ENCODE measurements at regions not wholly inside any gene's neighbourhood (a gene's known extent, or its start where the extent isn't known, plus 50 kb on each side); places are given as distances from the start of the nearest gene placed in this dataset.

DNA sequence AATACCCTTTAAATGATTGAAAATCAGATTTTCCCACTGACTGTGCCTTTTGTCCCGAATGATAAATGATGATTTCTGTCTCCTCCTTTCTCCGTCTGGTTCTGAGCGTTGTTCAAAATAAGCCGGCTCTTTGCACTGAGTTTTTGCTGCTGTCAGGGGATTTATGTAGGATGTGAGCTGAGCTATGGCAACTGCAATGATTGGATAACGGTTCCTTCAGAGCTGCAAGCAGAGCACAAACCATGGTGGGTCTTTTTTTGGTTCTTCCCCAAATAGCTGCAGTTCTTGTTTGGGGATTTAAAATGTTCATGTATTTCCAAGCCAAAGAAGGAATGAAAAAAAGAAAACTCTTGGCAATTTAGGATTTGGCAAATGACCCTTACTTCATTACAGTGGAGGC lies 124.5 kb upstream of the CASK start:
- H3K27me3 Mint-ChIP-seq (ENCODE audit: low read depth, unreplicated experiment) = peaks cover 2% of the 10 kb centered on the region
- H4K20me1 ChIP-seq (ENCODE audit: insufficient read depth, low read length) = no peaks in the 10 kb centered on the region
- no peaks in the 10 kb centered on the region for H3K4me1 ChIP-seq (ENCODE audit: insufficient read depth, low read length)
- H3K36me3 Mint-ChIP-seq (ENCODE audit: low read depth, unreplicated experiment) = peaks cover 1% of the 10 kb centered on the region
- DNase-seq (ENCODE audit: low read depth) (no peak), FAIRE-seq (no peak)
- H3K27ac ChIP-seq (ENCODE audit: low read depth, low read length) = no peak overlapping the region
- H3K9me3 Mint-ChIP-seq (ENCODE audit: unreplicated experiment) = no peaks in the 10 kb centered on the region
- H3K27ac Mint-ChIP-seq (ENCODE audit: unreplicated experiment) = no peak overlapping the region
- no peaks in the 10 kb centered on the region for H3K4me1 Mint-ChIP-seq (ENCODE audit: low read depth, unreplicated experiment)
- H3K79me2 ChIP-seq (ENCODE audit: insufficient read depth, low read length) = no peaks in the 10 kb centered on the region
- no peak overlapping the region for H3K4me3 ChIP-seq (ENCODE audit: insufficient read depth, low read depth, low read length)
- H2AFZ ChIP-seq (ENCODE audit: low read depth, low read length) = no peak overlapping the region
- no peak for TF ChIP-seq EZH2 (IDR thresholded peaks at IDR 0.05; ENCODE audit: insufficient read depth, low read length)
- TF ChIP-seq, protein P1, sequence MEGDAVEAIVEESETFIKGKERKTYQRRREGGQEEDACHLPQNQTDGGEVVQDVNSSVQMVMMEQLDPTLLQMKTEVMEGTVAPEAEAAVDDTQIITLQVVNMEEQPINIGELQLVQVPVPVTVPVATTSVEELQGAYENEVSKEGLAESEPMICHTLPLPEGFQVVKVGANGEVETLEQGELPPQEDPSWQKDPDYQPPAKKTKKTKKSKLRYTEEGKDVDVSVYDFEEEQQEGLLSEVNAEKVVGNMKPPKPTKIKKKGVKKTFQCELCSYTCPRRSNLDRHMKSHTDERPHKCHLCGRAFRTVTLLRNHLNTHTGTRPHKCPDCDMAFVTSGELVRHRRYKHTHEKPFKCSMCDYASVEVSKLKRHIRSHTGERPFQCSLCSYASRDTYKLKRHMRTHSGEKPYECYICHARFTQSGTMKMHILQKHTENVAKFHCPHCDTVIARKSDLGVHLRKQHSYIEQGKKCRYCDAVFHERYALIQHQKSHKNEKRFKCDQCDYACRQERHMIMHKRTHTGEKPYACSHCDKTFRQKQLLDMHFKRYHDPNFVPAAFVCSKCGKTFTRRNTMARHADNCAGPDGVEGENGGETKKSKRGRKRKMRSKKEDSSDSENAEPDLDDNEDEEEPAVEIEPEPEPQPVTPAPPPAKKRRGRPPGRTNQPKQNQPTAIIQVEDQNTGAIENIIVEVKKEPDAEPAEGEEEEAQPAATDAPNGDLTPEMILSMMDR (IDR thresholded peaks at IDR 0.05; ENCODE audit: insufficient read depth, low read depth, low read length) = no peak
- H3K4me3 Mint-ChIP-seq (ENCODE audit: unreplicated experiment) = no peak overlapping the region
- no peaks in the 10 kb centered on the region for H3K27me3 ChIP-seq (ENCODE audit: insufficient read depth, low read length)
- H3K36me3 ChIP-seq (ENCODE audit: insufficient read depth, low read length) = no peaks in the 10 kb centered on the region
- no peak overlapping the region for H3K9ac ChIP-seq (ENCODE audit: low read length)
- no peaks in the 10 kb centered on the region for H3K9me3 ChIP-seq (ENCODE audit: insufficient read depth, low read depth, low read length)
- no peak overlapping the region for H3K4me2 ChIP-seq (ENCODE audit: low read length)

DNA sequence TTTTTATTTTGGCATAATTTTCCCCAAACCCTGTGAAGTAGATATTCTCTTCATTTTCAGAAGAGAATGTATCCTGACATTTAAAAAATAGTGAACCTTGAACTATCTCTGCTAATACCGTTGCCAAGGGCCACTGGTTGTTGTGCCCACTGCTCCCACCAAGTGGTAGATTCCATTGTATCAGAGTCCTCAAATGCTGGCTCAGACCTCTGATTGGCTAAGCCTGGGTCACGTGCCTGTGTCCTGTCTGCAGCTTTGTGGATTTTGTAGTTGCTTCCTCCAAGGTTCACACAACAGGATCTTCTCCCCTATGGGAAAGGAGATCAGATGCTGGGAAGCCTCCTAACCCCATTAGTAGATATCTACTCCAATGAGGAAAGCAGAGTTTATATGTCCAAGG lies 104.8 kb upstream of the CASK start:
- H3K27ac ChIP-seq (ENCODE audit: low read depth, low read length) = no peak overlapping the region
- Mint-ChIP-seq H3K4me3 (ENCODE audit: unreplicated experiment) (no peak overlapping the region), H3K36me3 (ENCODE audit: low read depth, unreplicated experiment) (no peaks in the 10 kb centered on the region), H3K27me3 (ENCODE audit: low read depth, unreplicated experiment) (no peaks in the 10 kb centered on the region), H3K9me3 (ENCODE audit: unreplicated experiment) (no peaks in the 10 kb centered on the region), H3K4me1 (ENCODE audit: low read depth, unreplicated experiment) (no peaks in the 10 kb centered on the region), H3K27ac (ENCODE audit: unreplicated experiment) (no peak overlapping the region)
- H4K20me1 ChIP-seq (ENCODE audit: insufficient read depth, low read length) = no peaks in the 10 kb centered on the region
- no peak overlapping the region for H2AFZ ChIP-seq (ENCODE audit: low read depth, low read length)
- no peaks in the 10 kb centered on the region for H3K27me3 ChIP-seq (ENCODE audit: insufficient read depth, low read length)
- TF ChIP-seq, protein P1 (IDR thresholded peaks at IDR 0.05; ENCODE audit: insufficient read depth, low read depth, low read length) = no peak
- TF ChIP-seq EZH2 (IDR thresholded peaks at IDR 0.05; ENCODE audit: insufficient read depth, low read length) = no peak
- DNase-seq (ENCODE audit: low read depth) (no peak), FAIRE-seq (peak; percentile 26)
- no peaks in the 10 kb centered on the region for H3K79me2 ChIP-seq (ENCODE audit: insufficient read depth, low read length)
- no peak overlapping the region for H3K9ac ChIP-seq (ENCODE audit: low read length)
- H3K4me3 ChIP-seq (ENCODE audit: insufficient read depth, low read depth, low read length) = no peak overlapping the region
- no peaks in the 10 kb centered on the region for H3K4me1 ChIP-seq (ENCODE audit: insufficient read depth, low read length)
- no peak overlapping the region for H3K4me2 ChIP-seq (ENCODE audit: low read length)
- no peaks in the 10 kb centered on the region for H3K36me3 ChIP-seq (ENCODE audit: insufficient read depth, low read length)
- H3K9me3 ChIP-seq (ENCODE audit: insufficient read depth, low read depth, low read length) = no peaks in the 10 kb centered on the region

DNA sequence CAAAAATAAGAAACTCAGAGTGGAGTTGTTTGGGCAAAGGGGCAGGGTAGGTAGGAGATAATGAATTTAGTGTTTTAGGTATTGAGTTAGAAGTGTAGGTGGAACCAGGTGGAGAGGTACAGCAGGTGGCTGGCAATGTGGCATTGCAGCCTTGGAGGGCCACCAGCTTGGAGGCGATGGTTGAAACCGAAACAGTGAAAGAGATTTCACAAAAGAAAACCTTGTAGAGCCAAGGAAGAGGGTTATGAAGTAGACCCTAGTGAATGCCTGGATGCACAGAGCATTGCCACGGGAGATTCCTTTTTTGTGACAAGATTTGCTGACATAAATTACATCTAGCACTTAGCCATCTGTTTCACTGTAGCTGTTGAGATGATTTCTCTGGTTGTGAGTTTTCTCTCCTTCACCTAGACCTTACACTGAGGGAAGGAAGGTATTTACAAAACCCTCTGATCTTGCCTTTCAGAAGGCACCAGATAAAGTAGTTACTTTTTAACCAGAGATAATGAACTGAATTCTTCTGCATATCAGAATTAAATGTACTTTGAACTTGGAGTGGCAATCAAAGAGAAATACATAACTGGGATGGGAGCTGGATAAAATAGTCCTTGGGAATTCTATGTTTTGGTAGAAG lies 104.1 kb upstream of the CASK start:
- no peaks in the 10 kb centered on the region for H3K36me3 Mint-ChIP-seq (ENCODE audit: low read depth, unreplicated experiment)
- Histone ChIP-seq H3K27me3 (ENCODE audit: insufficient read depth, low read length) (no peaks in the 10 kb centered on the region), H2AFZ (ENCODE audit: low read depth, low read length) (no peak overlapping the region), H3K9me3 (ENCODE audit: insufficient read depth, low read depth, low read length) (no peaks in the 10 kb centered on the region), H3K27ac (ENCODE audit: low read depth, low read length) (no peak overlapping the region), H3K79me2 (ENCODE audit: insufficient read depth, low read length) (no peaks in the 10 kb centered on the region), H3K4me3 (ENCODE audit: insufficient read depth, low read depth, low read length) (no peak overlapping the region), H3K4me2 (ENCODE audit: low read length) (no peak overlapping the region), H4K20me1 (ENCODE audit: insufficient read depth, low read length) (no peaks in the 10 kb centered on the region), H3K9ac (ENCODE audit: low read length) (no peak overlapping the region), H3K36me3 (ENCODE audit: insufficient read depth, low read length) (no peaks in the 10 kb centered on the region), H3K4me1 (ENCODE audit: insufficient read depth, low read length) (no peaks in the 10 kb centered on the region)
- H3K9me3 Mint-ChIP-seq (ENCODE audit: unreplicated experiment) = no peaks in the 10 kb centered on the region
- DNase-seq (ENCODE audit: low read depth) = no peak
- no peak for TF ChIP-seq EZH2 (IDR thresholded peaks at IDR 0.05; ENCODE audit: insufficient read depth, low read length)
- TF ChIP-seq, protein P1 (IDR thresholded peaks at IDR 0.05; ENCODE audit: insufficient read depth, low read depth, low read length) = no peak
- no peaks in the 10 kb centered on the region for H3K27me3 Mint-ChIP-seq (ENCODE audit: low read depth, unreplicated experiment)
- H3K4me3 Mint-ChIP-seq (ENCODE audit: unreplicated experiment) = no peak overlapping the region
- peak; percentile 45 for FAIRE-seq
- no peaks in the 10 kb centered on the region for H3K4me1 Mint-ChIP-seq (ENCODE audit: low read depth, unreplicated experiment)
- no peak overlapping the region for H3K27ac Mint-ChIP-seq (ENCODE audit: unreplicated experiment)
